OCI-M2 (cell line): ENCODE measurements at regions not wholly inside any gene's neighbourhood (a gene's known extent, or its start where the extent isn't known, plus 50 kb on each side); places are given as distances from the start of the nearest gene placed in this dataset.

ENCODE experiments used
- DNase-seq: peaks from one replicate; lab custom pipeline; 2025; ENCODE audit not compliant: unreplicated experiment; lab: John Stamatoyannopoulos, UW

DNA sequence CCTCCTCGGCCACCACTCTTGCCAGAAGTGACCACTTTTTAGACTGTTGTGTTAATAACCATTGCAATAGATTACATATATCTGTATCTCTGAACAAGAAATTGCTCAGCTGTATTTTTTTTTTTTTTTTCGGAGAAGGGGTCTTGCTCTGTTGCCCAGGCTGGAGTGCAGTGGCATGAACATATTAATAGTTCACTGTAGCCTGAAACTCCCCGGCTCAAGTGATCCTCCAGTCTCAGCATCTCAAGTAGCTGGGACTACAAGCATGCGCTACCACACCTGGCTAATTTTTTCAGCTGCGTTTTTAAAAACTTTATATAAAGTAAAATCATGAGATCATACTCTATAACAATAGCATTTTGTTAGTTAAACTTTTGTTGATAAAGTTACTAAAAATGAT, 609.0 kb downstream of the ZNF385D start:
- DNase-seq, result no peak

DNA sequence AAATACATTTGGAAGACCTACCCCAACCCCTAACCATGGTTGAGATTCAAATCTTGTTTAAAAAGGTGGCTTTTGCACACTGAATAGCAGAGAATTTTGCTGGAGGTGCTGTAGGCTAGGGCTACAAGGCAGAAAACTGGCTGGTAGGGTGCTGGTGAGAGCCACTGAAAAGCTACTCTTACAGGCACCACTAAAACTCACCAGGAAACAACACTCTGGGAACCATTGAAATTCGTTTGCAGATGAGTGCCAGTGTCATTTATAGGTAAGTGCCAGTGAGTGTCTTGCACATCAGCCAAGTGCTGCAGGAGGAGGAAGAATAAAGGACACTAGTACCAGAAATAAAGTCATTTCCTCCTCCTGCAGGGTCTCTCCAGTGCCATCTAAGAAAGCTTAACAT, 610.2 kb downstream of the ZNF385D start:
- DNase-seq, result no peak

DNA sequence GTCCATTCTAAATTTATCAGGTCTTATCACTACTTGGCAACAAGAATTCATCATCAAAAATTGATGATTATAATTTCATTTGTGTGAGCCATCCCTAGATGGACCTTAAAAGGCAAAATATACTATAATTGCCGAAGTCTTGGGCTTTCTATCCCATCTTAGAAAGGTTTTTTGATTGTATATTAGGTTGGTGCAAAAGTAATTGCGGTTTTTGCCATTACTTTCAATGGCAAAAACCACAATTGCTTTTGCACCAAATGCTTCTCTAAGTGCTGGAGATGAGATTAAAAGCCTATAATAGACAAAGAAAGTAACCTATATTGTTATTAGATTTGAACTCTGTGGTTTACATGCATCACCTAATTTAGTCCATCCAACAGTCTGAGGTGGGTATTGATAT, 612.9 kb downstream of the ZNF385D start:
- DNase-seq, result no peak

DNA sequence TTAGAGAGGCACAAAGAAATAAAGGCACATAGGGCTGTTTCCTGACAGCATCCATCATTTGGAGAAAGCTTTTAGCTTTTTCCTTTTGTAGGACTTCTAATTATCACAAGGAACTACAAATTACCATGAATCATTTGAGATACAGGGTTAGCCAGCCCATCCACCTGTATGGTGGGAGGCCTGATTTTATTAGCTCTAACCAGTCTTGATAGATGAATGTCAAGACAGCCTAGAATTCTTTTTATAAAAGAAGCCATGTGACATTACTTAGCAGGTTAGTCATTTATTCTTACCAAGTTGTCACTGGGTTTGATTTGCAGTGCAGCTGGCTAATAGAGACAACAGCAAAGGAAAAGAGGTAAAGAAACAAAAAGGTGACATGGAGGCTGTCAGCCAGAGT, 618.1 kb downstream of the ZNF385D start:
- no peak for DNase-seq

DNA sequence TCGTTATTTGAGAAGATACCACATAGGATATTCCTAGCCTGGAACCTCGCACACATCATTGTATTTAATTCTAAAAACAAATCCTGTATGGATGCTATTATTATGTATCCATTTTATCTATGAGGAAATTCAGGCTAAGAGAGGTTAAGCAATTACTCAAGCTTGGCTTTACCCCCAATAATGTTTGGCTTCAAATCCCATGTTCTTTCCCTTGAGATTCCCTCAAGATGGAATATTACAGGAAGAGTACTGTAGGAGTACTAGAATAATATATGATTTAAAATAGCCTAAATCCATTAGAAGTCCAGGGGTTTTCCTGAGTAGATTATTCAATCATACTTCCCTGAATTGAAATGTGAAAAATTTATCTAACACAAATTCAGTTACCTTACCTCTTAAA, 630.2 kb downstream of the ZNF385D start:
- DNase-seq, result no peak

DNA sequence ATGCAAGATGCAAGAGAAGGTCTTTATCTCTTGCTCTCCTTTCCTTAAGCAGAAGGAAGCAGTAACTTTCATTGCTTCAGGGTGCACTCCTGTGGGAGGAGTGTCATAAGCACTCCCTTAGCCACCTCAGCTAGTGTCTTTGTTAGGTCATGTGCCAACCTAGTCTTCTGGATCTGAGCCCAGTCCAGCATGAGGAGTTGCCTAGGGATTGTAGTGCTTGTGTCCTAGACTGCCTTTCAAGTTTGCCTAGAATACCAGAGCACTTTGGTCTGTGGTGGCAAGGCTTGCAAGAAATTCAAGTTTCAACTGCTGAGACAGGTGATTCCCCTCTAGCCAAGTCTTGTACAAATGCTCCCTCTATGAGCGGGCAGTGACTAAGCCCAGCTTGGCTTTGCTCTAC, 633.6 kb downstream of the ZNF385D start:
- DNase-seq, result no peak

DNA sequence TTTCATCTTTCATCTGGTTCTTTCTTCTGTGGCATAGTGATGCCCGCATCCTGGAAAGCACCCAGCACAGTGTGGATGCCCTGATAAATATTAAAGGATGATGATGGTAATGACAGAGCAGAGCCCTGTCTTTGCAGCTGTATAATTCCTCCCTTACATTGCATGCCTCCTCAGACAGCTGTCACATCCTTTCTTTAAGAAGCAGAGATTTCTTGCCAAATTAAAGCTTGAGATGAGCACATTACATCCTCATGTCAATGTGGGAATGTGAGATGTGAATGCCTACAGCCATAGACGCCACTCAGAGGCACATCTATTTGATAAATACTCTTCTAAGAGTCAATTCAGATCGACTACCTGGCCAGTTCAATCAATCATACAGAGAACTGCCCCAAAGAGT, 642.0 kb downstream of the ZNF385D start:
- DNase-seq, result no peak

DNA sequence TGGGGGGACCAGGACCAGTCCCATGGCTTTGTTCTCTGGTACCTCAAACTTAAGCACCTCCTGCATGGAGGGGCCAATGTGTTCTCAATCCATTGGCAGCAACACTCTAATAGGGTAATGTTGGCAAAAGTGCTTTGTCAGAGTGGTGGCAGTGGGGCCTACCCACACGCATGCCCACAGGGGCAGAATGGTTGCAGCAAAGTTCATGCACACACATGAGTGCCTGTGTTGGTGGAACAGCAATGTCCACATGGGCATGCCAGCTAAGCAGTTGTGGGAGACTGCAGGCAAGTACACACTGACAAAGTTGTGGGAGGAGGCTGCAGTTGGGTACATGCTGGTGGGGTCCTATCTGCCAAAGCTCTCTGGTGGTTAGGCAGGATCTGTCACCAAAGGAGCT, 645.2 kb downstream of the ZNF385D start:
- no peak for DNase-seq

DNA sequence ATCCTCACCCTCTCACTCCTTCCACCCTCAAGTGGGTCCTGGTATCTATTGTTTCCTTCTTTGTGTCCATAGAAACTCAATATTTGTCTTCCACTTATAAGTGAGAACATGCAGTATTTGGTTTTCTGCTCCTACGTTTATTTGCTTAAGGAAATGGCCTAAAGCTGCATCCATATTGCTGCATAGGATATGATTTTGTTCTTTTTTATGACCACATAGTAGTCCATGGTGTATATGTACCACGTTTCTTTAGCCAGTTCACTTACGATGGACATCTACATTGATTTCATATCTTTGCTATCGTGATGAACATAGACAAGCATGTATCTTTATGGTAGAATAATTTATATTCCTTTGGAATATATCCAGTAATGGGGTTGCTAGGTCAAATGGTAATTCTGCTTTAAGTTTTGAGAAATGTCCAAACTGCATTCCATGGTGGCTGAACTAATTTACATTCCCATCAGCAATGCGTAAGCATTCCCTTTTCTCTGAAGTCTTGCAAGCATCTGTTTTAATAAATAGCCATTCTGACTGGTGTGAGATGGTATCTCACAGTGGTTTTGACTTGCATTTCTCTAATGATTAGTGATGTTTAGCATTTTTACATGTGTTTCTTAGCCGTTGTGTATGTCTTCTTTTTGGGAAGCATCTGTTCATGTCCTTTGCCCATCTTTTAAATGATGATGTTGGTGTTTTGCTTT, 650.2 kb downstream of the ZNF385D start:
- DNase-seq, result no peak

DNA sequence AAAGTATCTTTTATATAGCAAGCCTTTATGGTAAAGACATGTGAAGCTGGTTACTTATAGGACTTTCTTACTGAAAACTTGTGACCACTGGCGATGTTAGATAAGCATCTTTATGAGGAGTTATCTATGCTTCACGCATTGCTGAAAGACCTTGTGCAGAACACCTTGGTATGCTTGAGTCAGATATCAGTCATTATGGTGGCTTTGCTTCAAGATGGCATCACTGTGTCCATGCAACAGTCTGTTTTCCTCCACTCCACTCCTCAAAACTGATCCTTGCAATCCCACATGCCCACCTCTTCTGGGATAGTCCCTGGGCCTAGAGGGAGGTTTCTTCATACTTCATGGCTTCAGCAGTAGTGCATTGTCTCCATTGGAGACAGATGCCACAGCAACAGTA, 656.3 kb downstream of the ZNF385D start:
- DNase-seq, result no peak

DNA sequence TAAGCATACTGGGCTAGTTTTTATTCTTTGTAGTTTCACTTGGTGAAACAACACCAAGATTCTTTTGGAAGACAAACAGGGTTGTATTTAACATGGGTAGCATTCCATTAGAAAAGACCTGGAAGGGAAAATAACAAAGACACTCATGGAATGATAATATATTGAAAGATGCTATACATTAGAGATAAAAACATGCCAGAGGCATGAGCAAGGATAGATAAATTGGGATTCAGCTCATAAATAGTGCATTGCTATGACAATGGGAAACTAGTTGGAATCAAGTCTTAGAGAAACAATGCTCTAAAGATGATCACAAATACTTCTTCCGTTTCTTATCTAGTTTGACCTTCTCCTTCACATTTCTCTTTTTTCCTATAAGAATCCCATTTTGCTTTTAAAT, 677.4 kb downstream of the ZNF385D start:
- no peak for DNase-seq

DNA sequence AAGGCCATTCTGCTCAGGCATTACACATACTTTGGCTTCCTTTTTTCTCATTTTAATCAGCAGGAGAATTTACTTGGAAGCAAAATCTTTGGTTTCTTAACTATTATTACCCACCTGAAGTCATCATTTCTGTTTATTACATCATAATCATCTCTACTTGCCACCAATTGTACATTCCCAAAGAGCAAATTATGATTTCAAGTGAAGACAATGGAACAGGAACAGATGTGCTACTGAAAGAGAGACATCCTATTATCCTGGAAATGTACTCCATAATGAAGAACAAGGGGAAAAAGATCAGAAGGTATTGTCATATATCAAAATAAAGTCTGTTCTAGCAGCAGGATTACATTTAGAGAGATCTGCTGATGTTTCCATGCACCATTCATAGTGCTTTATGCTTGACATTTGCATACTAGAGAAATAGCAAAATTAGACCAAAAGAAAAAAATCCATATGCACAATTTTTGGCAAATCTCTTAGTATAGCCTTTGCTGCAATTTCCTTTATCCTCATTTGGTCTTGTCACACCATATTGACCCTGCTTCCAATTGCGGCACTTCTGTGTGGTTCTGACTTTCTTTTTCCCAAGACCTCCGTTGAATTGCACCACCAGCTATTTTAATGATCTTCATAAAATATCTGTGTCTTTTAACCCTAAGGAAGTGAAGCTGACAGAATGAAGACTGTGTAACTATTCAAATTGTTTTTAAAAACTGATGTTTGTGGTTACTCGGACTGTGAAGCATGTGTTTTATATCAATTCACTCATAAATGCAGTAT, 683.8 kb downstream of the ZNF385D start:
- DNase-seq, result no peak

DNA sequence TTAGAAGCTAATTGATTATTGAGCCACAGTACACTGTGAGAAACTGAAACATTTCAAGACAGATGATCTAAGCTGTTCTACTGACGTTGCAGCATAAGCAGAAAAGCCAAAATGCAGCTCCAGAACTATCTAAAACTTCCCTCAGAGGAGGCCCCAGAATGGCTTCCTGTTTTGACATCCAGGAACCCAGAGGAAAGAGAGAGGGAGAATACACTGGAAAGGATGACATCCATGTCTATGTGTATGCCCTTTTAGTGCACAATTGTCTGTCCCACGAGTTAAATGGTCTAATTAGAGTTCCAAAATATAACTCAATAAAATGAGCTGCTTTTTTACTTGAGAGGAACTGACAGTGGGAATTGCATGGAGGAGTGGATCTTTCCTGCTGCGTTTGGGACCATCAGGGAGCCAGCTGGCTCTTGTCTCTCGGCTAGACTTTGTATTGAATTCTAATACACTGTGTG, 688.1 kb downstream of the ZNF385D start:
- no peak for DNase-seq

DNA sequence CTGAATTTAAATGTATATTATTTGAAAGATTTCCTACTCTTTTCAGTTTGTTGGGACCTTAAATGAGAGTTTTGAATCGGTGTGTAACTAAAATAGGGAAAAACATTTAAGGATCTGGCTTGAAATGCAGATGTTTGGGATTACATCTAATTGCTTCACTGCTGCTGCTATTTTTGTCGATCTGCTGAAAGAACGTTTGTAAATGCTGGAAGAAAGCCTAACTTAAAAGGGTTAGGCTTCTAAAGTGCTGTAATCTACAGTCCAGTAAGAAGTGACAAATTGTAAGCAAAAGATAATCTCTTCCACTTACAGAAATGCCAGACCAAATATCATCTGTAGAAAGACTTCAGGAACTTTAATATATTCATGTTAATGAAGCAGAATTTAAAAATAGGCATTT, 691.6 kb downstream of the ZNF385D start:
- DNase-seq, result no peak

DNA sequence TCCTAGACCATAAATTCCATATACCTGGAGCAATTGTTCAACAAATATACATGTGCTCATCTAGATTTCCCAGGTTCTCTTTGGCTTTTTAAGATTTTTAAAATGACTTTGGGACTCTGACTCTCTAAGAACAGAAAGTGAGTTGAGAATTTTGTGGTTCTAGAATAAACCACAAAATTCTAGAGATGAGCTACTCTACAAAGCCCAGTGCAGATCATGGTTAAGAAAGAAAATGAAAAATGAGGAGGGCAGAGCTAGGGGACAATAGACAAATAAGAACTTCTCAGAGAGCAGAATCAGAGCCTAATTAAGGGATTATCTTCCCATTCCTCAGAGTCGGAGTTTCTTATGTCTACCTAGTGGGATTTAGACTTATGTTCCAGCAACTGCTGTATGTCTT, 694.7 kb downstream of the ZNF385D start:
- no peak for DNase-seq

DNA sequence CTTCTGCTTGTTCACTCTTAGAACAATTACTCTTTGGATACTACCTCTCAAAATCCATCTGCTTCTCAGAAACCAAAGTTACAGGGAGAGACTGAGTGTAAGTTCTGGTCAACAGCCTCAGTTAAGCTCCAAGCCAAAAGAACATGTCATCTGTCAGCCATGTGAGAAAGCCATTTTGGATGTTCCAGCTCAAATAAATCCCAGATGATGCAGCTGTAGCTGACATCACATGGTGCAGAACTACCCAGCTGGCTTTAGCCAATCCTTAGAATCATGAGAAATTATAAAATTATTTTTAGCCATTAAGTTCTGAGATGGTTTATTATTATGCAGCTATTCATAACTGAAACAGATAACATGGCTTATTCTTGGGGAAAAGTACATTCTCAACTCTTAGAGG, 696.0 kb downstream of the ZNF385D start:
- no peak for DNase-seq

DNA sequence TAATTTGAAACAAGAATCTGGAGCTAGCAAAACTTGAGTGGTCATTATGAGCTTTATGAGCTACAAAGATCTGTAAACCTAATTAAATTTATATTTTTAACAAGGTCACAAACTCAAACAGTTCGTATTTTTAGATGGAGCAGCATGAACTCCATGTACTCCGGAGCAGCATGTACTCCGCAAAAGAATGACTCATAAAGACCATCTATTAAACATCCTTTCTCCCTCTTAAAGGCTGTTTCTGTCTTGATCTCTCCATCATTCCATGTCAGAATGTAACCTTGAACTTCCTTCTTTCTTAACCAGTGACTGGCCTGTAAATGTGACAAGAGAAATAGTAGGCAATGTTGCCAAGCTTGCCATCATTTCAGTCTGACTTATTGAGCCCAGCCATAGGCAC, 696.9 kb downstream of the ZNF385D start:
- DNase-seq, result no peak

DNA sequence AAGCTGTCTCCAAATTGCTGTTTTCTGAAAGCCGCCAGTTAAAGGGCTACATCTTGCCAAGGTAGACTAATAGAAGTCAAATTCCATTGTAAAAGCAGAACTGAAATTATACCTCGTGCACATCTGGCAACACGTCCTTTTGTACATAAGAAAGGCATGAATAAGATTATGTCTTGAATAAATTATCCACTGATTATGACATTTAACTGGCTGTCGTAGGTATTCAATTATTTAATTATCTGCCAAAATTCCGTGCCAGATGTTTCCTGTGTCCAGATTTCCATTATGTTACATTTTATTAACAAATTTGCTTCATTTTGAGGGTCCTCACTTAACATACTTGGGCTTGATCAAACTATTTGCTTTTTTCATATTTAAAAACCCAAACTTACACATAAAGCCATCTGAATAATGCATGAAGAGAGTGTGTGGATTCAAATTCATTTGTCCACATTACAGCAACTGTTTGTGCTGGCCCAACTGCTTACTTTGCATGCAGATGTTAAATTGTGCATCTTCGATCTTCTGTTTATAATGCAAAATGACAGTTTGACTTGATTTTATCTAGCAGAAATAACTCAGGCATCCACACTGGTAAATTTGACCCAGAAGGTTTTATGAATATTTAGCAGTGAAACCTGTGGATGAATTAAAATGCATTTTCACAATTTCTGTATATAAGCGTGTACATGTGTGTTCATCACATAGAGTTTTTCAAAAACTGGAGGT, 701.5 kb downstream of the ZNF385D start:
- DNase-seq, result no peak

DNA sequence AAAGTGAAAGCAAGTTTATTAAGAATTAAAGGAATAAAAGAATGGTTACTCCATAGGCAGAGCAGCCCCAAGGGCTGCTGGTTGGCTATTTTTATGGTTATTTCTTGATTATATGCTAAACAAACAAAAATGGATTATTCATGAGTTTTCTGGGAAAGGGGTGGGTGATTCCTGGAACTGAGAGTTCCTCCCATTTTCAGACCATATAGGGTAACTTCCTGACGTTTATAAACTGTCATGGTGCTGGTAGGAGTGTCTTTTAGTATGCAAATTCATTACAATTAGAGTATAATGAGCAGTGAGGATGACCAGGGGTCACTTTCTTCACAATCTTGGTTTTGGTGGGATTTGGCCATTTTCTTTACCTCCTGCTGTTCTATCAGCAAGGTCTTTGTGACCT, 707.9 kb downstream of the ZNF385D start:
- DNase-seq, result no peak

DNA sequence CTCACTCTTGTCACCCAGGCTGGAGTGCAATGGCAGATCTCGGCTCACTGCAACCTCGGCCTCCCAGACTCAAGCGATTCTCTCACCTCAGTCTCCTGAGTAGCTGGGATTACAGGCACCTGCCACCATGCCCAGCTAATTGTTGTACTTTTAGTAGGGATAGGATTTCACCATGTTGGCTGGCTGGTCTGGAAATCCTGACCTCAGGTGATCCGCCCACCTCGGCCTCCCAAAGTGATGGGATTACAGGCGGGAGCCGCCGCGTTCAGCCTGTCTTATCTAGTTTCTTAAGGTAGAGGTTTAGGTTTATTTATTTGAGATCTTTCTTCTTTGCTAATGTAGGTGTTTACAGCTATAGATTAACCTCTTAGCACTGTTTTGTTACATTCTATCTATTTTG, 708.8 kb downstream of the ZNF385D start:
- no peak for DNase-seq

DNA sequence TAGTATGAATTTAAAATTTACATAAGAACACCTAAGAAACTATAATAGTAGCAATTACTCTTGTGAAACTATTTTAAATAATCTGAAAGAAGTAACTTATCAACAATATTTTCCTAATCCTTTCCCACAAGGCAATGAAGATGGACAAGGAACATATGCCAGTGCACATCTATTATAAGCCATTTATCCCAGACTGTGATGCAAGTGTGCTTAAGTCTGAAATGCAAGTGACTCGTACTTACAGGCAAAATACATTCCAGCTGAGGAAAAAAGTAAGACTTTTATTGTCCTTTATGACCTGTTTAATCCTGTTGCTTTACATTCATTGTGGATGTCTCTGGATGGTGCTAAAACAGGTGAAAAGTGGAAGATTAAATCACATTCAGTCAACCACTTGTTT, 709.4 kb downstream of the ZNF385D start:
- DNase-seq, result no peak

DNA sequence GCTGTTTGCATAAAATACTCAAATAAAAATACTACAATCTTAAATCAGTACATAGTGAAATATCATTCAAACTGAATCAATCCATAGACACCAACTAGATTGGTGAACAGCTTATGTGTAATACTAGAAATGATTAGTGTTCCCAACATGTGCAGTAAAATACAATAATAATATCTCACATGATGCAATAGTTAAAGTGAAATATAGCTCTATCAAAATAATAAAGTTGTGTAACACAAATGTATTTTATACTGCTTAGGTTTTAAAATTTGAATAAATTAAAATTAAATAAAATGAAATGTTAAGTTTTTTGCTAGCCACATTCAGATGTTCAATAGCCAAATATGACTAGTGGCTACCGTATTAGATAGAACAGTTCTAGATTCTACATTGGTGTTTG, 714.1 kb downstream of the ZNF385D start:
- no peak for DNase-seq
